Activated naive CD4-positive, alpha-beta T cell treated with anti-CD3 and anti-CD28 coated beads, Interleukin-2, amount 10 ng/mL, durations not matched to agents 7 days and 5 days (primary cell): ENCODE measurements at regions not wholly inside any gene's neighbourhood (a gene's known extent, or its start where the extent isn't known, plus 50 kb on each side); places are given as distances from the start of the nearest gene placed in this dataset.

Experiments
- CTCF ChIA-PET: fragments of 350-600 bp; sonication (Branson Sonifier 250); formaldehyde crosslinking; loops from one replicate; lab custom pipeline; 2021; ENCODE audit warnings: antibody characterized with exemption; lab: Charles Lee
- DNase-seq: peaks from one replicate; pipeline ENCODE4 v3.0.0-alpha.2; 2020
- H3K27ac Mint-ChIP-seq: one replicate; pipeline ENCODE4 v1.8.0; 2021; ENCODE audit warnings: mild to moderate bottlenecking, moderate library complexity, mixed read lengths
- H3K27me3 Mint-ChIP-seq: one replicate; pipeline ENCODE4 v1.8.0; 2021; ENCODE audit warnings: mild to moderate bottlenecking, mixed read lengths
- H3K36me3 Mint-ChIP-seq: one replicate; pipeline ENCODE4 v1.8.0; 2021; ENCODE audit warnings: mixed read lengths
- H3K4me1 Mint-ChIP-seq: one replicate; pipeline ENCODE4 v1.8.0; 2021; ENCODE audit warnings: mixed read lengths
- H3K4me3 Mint-ChIP-seq: one replicate; pipeline ENCODE4 v1.8.0; 2021; ENCODE audit warnings: mild to moderate bottlenecking, moderate library complexity, mixed read lengths
- H3K9me3 Mint-ChIP-seq: one replicate; pipeline ENCODE4 v1.8.0; 2021; ENCODE audit warnings: mixed read lengths

GRCh38 chr18:65265761-65266160 lies 485.1 kb upstream of the CDH7 start:
- peaks cover 4% of the 10 kb centered on the region for H3K9me3 Mint-ChIP-seq
- H3K4me1 Mint-ChIP-seq, result no peaks in the 10 kb centered on the region
- H3K4me3 Mint-ChIP-seq, result no peak overlapping the region
- no peaks in the 10 kb centered on the region for H3K27me3 Mint-ChIP-seq
- no peak for DNase-seq
- H3K27ac Mint-ChIP-seq, result no peak overlapping the region
- no peaks in the 10 kb centered on the region for H3K36me3 Mint-ChIP-seq
- CTCF ChIA-PET, result no interaction called here

GRCh38 chr18:65260030-65260429 lies 490.8 kb upstream of the CDH7 start:
- CTCF ChIA-PET, result no interaction called here
- Mint-ChIP-seq H3K27me3 (no peaks in the 10 kb centered on the region), H3K4me3 (no peak overlapping the region), H3K27ac (no peak overlapping the region), H3K36me3 (no peaks in the 10 kb centered on the region), H3K9me3 (peaks cover 6% of the 10 kb centered on the region), H3K4me1 (no peaks in the 10 kb centered on the region)
- no peak for DNase-seq

- no peaks in the 10 kb centered on the region for H3K36me3 Mint-ChIP-seq
- no peaks in the 10 kb centered on the region for H3K27me3 Mint-ChIP-seq
- no peaks in the 10 kb centered on the region for H3K4me1 Mint-ChIP-seq
- DNase-seq, result no peak
- H3K9me3 Mint-ChIP-seq, result peaks cover 4% of the 10 kb centered on the region
- H3K27ac Mint-ChIP-seq, result no peak overlapping the region
- CTCF ChIA-PET, result no interaction called here
- no peak overlapping the region for H3K4me3 Mint-ChIP-seq
Measured at GRCh38 chr18:65259403-65259802, 491.4 kb upstream of the CDH7 start.

- CTCF ChIA-PET, result no interaction called here
- no peaks in the 10 kb centered on the region for H3K27me3 Mint-ChIP-seq
- no peak overlapping the region for H3K27ac Mint-ChIP-seq
- H3K9me3 Mint-ChIP-seq, result peaks cover 6% of the 10 kb centered on the region
- no peak overlapping the region for H3K4me3 Mint-ChIP-seq
- no peaks in the 10 kb centered on the region for H3K36me3 Mint-ChIP-seq
- DNase-seq, result no peak
- no peaks in the 10 kb centered on the region for H3K4me1 Mint-ChIP-seq
Measured at GRCh38 chr18:65257149-65257548, 493.7 kb upstream of the CDH7 start.

GRCh38 chr18:65255417-65255816 lies 495.4 kb upstream of the CDH7 start:
- Mint-ChIP-seq H3K4me3 (no peak overlapping the region), H3K4me1 (no peaks in the 10 kb centered on the region), H3K36me3 (no peaks in the 10 kb centered on the region), H3K27me3 (no peaks in the 10 kb centered on the region), H3K27ac (no peak overlapping the region), H3K9me3 (peaks cover 6% of the 10 kb centered on the region)
- no peak for DNase-seq
- CTCF ChIA-PET, result no interaction called here

- CTCF ChIA-PET, result no interaction called here
- peaks cover 3% of the 10 kb centered on the region for H3K9me3 Mint-ChIP-seq
- H3K36me3 Mint-ChIP-seq, result no peaks in the 10 kb centered on the region
- no peak overlapping the region for H3K27ac Mint-ChIP-seq
- DNase-seq, result no peak
- no peak overlapping the region for H3K4me3 Mint-ChIP-seq
- H3K27me3 Mint-ChIP-seq, result no peaks in the 10 kb centered on the region
- no peaks in the 10 kb centered on the region for H3K4me1 Mint-ChIP-seq
Measured at GRCh38 chr18:65239787-65240186, 511.0 kb upstream of the CDH7 start.

- Mint-ChIP-seq H3K4me3 (no peak overlapping the region), H3K27ac (no peak overlapping the region), H3K4me1 (no peaks in the 10 kb centered on the region), H3K36me3 (no peaks in the 10 kb centered on the region), H3K9me3 (peaks cover 7% of the 10 kb centered on the region), H3K27me3 (no peaks in the 10 kb centered on the region)
- CTCF ChIA-PET, result no interaction called here
- no peak for DNase-seq
Measured at GRCh38 chr18:65235966-65236624, 514.7 kb upstream of the CDH7 start.

DNA sequence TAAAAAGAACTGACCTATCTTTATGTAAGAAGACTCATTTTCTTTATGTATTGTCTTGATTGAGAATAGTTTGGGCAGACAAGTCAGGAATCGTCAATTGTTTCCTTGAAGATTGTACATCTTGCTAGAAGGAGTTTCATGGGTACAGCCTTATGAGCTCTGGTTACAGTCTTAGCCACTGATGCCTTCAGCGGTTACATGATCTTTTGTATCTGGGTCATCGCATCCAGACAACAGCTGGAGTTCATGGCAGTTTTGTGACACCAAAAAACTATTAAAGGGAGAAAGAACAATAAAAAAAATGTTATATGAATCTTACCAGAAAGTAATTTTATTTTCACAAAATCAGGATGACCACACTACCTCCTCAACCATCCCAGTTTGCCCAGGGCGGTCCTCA lies 520.5 kb upstream of the CDH7 start:
- CTCF ChIA-PET, result no interaction called here
- Mint-ChIP-seq H3K4me3 (no peak overlapping the region), H3K27ac (no peak overlapping the region), H3K9me3 (peaks cover 8% of the 10 kb centered on the region), H3K27me3 (no peaks in the 10 kb centered on the region), H3K4me1 (no peaks in the 10 kb centered on the region), H3K36me3 (no peaks in the 10 kb centered on the region)
- no peak for DNase-seq

GRCh38 chr18:65227970-65228369 lies 522.8 kb upstream of the CDH7 start:
- H3K27ac Mint-ChIP-seq, result no peak overlapping the region
- H3K36me3 Mint-ChIP-seq, result no peaks in the 10 kb centered on the region
- no peaks in the 10 kb centered on the region for H3K27me3 Mint-ChIP-seq
- peaks cover 4% of the 10 kb centered on the region for H3K9me3 Mint-ChIP-seq
- H3K4me3 Mint-ChIP-seq, result no peak overlapping the region
- H3K4me1 Mint-ChIP-seq, result no peaks in the 10 kb centered on the region
- CTCF ChIA-PET, result no interaction called here
- no peak for DNase-seq

GRCh38 chr18:65221736-65222135 lies 529.1 kb upstream of the CDH7 start:
- DNase-seq, result no peak
- Mint-ChIP-seq H3K4me3 (no peak overlapping the region), H3K9me3 (peaks cover 18% of the 10 kb centered on the region), H3K4me1 (no peaks in the 10 kb centered on the region), H3K27ac (no peak overlapping the region), H3K27me3 (no peaks in the 10 kb centered on the region), H3K36me3 (no peaks in the 10 kb centered on the region)
- CTCF ChIA-PET, result no interaction called here

DNA sequence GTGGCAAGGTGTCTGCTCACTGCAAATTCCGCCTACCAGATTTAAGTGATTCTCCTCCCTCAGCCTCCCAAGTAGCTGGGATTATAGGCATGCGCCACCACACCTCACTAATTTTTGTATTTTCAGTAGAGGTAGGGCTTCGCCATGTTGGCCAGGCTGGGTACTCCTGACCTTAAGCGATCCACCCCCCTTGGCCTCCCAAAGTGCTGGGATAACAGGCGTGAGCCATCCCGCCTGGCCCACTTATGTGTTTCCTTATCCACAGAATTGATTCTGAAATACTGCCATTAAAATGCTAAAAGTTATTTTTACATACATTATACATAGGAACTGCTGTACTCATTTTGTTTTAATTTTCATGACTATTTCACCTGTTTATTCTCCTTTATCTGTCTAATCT lies 529.7 kb upstream of the CDH7 start:
- Mint-ChIP-seq H3K27me3 (no peaks in the 10 kb centered on the region), H3K4me1 (no peaks in the 10 kb centered on the region), H3K36me3 (no peaks in the 10 kb centered on the region), H3K27ac (no peak overlapping the region), H3K9me3 (peaks cover 18% of the 10 kb centered on the region), H3K4me3 (no peak overlapping the region)
- DNase-seq, result no peak
- CTCF ChIA-PET, result no interaction called here

GRCh38 chr18:65215865-65216466 lies 534.8 kb upstream of the CDH7 start:
- no peak for DNase-seq
- Mint-ChIP-seq H3K36me3 (no peaks in the 10 kb centered on the region), H3K27ac (no peak overlapping the region), H3K4me1 (no peaks in the 10 kb centered on the region), H3K9me3 (peaks cover 13% of the 10 kb centered on the region), H3K27me3 (no peaks in the 10 kb centered on the region), H3K4me3 (no peak overlapping the region)
- CTCF ChIA-PET, result no interaction called here

DNA sequence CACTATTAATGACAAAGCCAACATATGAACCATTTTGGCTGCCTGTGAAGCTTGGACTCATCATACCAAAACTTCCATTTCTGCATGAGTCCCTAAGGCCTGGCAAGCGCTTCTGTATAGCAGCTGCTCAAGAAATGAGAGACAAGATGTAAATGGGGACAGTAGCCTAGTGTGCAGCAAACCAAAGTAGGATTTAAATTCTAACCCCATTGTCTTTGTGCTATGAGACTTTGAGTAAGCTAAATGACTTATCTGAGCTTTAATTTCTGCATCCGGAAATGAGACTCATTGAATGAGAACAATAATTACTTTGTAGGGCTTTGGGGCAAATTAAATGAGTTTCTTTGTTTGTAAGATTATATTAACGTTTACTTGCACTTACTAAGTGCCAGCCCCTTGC lies 536.4 kb upstream of the CDH7 start:
- Mint-ChIP-seq H3K36me3 (no peaks in the 10 kb centered on the region), H3K27me3 (no peaks in the 10 kb centered on the region), H3K4me3 (no peak overlapping the region), H3K4me1 (no peaks in the 10 kb centered on the region), H3K9me3 (peaks cover 13% of the 10 kb centered on the region), H3K27ac (no peak overlapping the region)
- no peak for DNase-seq
- CTCF ChIA-PET, result no interaction called here

GRCh38 chr18:65206551-65207260 lies 544.1 kb upstream of the CDH7 start:
- Mint-ChIP-seq H3K27me3 (no peaks in the 10 kb centered on the region), H3K36me3 (no peaks in the 10 kb centered on the region), H3K27ac (no peak overlapping the region), H3K4me1 (no peaks in the 10 kb centered on the region), H3K4me3 (no peak overlapping the region), H3K9me3 (peaks cover 8% of the 10 kb centered on the region)
- DNase-seq, result no peak
- CTCF ChIA-PET, result no interaction called here

- no peaks in the 10 kb centered on the region for H3K4me1 Mint-ChIP-seq
- no peak overlapping the region for H3K27ac Mint-ChIP-seq
- DNase-seq, result no peak
- CTCF ChIA-PET, result no interaction called here
- H3K4me3 Mint-ChIP-seq, result no peak overlapping the region
- no peaks in the 10 kb centered on the region for H3K27me3 Mint-ChIP-seq
- H3K36me3 Mint-ChIP-seq, result no peaks in the 10 kb centered on the region
- peaks cover 13% of the 10 kb centered on the region for H3K9me3 Mint-ChIP-seq
Measured at GRCh38 chr18:65202091-65202490, 548.7 kb upstream of the CDH7 start.
